HG03066 (cell line): ENCODE measurements at regions not wholly inside any gene's neighbourhood (a gene's known extent, or its start where the extent isn't known, plus 50 kb on each side); places are given as distances from the start of the nearest gene placed in this dataset.
A peak's percentile ranks its signal among the peaks of the same experiment; 100 is the strongest.

Experiments used
- ATAC-seq: cut with Tn5 transposase; IDR thresholded peaks from one replicate; pipeline ENCODE4 v1.9.1; 2021; ENCODE audit warnings: low read depth; ENCODE audit not compliant: unreplicated experiment

DNA sequence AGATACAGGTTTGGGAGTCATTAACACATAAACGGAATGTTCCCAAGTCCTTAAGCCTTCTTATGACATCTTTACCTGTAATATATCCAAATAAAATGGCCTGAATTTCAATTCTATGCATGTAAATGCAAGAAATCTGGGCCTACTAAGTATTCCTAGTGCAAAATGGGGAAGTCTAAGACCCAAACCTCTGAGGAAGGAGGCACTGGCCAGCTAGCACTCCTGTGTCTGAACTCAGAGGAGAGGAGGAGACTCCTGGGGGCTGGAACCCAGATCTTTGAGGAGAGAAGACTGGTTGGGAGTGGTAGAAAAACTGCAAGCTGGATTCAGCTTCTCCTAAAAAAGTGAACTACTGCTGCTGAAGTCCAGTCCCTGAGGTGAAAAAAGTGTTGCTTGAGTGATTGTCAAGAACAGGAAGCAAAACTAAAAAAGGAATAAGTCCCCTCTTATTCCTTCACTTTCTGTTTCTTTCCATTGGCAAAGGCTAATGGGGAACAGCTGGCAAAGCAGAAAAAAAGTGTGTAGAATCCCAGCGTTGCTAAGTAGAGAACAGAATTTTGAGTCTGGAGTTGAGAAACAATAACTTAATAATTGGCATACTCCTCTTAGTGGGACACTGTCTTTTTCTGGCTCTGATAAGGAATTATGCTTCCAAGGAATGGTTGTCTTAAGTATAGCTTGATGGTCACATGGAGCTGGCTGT, 54.8 kb upstream of the ATP2C1 start:
- ATAC-seq: no peak

DNA sequence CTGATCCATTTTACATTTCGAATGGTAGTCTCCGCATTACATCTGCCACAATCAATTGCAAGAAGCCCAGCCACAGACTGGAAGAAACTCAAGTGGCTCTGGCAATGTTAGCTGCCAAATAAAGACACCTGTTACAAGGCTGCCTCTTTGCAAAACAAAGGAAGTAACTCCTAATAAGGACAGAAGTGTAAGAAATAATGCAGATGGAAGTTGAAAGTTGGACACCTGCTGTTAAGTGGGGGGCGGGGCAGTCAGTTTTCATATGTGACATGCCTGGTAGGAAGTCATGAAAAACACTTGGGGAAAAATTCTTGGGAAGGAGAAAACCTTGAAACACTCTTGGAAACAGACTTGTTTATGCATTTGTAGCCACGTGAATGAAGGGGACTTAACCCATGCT, 54.1 kb upstream of the ATP2C1 start:
- peak; percentile 76 for ATAC-seq

DNA sequence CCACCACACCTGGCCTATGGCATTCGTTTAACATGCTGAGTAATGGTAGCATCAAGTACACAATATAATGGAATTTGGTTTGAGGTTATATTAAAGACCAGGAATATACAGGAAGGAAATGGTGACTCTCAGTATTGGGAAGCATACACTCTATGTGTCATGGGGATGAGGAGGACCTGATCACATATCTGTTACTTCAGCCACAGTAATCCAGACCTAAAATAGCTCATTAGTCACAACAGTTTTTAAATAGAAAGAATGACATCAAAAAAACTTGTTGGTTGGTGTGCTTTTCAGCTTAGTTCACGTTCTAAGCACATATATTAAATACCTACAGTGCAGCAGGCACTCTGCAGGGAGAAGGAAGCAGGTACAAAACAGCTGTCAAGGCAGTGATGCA, 52.5 kb upstream of the ATP2C1 start:
- no peak for ATAC-seq

DNA sequence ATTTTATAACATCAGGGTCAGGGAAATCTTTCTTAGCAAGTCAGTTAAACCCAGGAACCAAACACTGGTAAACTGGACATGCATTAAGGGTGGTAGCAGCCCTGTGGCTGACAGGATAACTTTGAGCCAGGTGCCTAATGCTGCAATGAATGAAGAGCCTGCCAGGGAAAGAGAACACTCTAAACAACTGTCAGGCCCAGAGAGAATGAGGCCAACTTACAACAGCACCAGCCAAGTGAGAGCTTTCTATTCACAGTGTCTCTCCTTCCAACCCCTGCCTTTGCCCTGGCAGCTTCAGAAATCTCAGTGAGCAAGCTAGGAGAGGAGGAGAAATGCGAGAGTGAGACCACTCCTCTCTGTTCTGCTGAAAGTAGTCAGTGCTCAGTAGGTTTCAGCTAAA, 50.4 kb upstream of the ATP2C1 start:
- ATAC-seq: no peak
